GM18502 (cell line): ENCODE measurements at regions not wholly inside any gene's neighbourhood (a gene's known extent, or its start where the extent isn't known, plus 50 kb on each side); places are given as distances from the start of the nearest gene placed in this dataset.
"Not testable (repeated sequence)": the region's sequence is repeated elsewhere in the genome, so short reads cannot be mapped to it uniquely, and the experiment has no call there.

Experiments
- ATAC-seq: cut with Tn5 transposase; IDR thresholded peaks from one replicate; pipeline ENCODE4 v1.9.1; 2021; ENCODE audit warnings: mild to moderate bottlenecking; ENCODE audit not compliant: unreplicated experiment, poor library complexity

DNA sequence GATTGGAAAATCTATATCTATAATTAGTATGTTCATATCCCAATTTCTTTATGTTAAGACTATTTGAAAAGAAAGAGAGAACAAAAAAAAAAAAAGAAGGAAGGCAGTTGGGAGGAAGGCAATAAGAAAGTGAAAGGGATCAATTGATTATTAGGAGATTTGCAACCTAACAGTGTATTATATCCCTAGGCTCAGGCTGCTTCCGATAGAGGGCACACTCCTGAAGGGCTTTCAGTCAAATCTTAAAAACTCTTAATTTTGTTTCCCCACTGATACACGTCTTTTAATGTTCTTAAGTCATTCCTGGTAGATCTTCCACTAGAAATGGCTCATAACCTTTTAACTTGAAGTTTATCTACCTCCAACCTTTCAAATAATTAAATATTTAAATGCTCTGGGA, 763.9 kb downstream of the BCL11A start:
- no peak for ATAC-seq

- no peak for ATAC-seq
Observed at GRCh38 chr2:59787095-59787494, 766.4 kb downstream of the BCL11A start.

- no peak for ATAC-seq
Observed at GRCh38 chr2:59786684-59787083, 766.8 kb downstream of the BCL11A start.

- ATAC-seq, result no peak
Observed at GRCh38 chr2:59779571-59779970, 773.9 kb downstream of the BCL11A start.

DNA sequence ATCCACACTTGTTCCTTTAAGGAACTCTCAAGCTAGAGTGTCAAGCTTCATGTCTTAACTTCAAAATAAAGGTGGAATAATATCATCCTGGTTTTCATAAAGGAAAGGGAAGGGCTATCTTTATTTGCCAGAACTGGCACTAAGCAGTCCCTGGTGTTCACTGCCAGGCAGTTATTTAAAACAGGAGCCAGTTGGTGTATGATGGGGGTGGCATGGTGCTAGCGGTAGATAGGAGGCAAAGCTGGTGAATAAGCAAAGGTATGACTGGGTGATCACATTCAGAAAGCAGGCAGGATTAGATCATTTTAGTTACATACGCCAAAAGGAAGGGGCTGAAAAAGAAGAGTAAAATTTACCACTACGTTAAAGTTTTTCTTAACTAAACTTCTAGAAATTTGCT, 776.3 kb downstream of the BCL11A start:
- no peak for ATAC-seq

GRCh38 chr2:59776726-59777008, 776.8 kb downstream of the BCL11A start:
- no peak for ATAC-seq

DNA sequence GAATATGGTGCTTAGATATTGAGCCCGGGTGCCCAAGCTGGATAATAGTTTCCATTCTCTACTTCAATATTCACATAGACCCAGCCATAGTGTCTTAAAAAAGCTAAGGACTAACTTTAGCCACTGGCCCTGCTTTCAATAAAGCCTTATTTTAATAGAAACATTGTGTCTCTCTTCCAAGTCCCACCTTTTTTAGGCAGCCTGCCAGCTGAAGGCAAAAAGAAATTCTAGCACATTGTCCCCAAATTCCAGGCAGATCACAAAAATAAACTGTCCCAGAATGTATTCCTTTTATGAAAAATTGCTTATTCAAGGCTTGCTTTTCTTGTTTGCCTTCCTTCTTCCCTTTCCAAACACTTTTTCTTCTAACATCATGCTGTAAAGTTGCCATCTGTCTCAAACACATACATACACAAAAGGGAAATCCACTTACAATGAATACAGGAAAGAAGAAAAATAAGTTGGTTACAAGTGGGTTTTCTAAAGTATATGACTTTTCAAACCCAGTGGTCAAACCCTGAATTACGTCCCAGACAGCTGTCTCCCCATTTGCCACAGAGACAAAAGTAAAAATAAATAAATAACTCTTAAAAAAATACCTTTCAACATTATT, 778.5 kb downstream of the BCL11A start:
- ATAC-seq, result no peak

DNA sequence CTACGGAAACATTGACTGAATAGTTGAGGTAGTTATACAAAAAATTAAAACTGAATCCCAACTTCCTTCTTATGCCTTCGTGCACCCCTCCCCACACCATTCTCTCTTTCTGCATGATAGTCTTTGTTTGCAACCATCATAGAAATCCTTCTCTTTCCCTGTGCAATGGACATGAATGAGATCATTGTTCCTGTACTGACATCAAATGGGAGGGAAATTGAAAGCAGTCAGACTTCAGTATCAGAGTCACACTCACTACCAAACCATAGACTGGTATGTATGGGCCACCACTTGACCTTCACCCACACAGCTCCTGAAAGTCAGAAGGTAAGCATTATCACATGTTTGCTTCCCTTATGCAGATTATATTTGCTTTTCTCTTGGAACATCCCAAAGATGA, 782.8 kb downstream of the BCL11A start:
- no peak for ATAC-seq

DNA sequence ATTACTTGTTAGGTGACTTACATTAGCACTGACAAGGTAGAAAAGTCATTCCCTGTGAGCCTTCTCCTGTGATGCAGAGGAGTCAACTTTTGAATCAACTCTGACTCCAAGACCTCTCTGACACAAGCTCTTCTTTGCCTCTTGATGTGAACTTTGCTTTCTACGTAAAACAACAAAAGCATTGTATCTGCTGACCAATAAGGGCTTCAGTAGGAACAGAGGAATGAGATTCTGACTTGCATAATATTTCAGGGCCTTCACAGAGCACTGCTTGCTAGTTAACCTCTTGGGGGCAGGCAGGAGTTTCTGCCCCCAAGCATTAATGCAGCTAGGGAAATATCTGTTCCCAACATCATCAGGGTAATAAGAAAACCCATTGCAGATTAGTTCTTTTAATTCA, 791.5 kb downstream of the BCL11A start:
- no peak for ATAC-seq

GRCh38 chr2:59756150-59756549, 797.3 kb downstream of the BCL11A start:
- ATAC-seq, result no peak

- ATAC-seq, result no peak
Observed at GRCh38 chr2:59754011-59754735, 799.3 kb downstream of the BCL11A start.

DNA sequence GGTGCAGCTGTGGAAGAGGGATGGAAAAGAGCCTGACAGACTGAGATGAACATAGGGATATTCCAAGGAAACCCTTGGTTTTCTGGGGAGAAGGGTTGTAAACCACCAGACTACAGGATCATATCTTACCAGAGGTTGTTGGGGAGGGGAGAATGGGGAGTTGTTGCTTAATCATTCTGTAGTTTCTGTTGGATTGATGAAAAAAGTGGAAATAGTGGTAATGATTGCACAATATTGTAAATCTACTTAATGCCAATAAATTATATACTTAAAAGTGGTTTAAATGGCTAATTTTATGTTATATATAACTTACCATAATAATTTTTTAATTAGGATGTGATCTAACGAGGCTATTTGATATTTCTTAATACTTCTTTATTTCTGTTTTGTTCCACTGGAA, 800.9 kb downstream of the BCL11A start:
- ATAC-seq, result no peak

DNA sequence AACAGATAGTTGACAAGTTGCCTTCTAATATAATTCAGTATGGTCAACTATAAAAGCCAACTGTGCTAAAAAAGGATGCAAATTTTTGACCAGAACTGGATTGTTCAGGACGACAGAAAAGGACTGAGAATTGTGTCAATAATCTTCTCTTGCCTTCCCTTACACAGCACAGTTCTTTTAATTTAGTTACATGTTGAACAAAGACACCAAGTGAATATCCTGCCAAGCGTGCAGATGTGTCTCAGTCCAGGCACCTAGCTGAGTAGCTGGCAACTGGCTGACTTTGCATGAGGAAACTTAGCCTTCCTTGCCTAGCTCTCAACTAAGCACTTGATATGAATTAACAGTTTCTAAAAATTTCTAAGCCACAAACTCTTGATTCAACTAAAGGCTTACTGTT, 801.4 kb downstream of the BCL11A start:
- no peak for ATAC-seq

- not testable (repeated sequence) for ATAC-seq
Observed at GRCh38 chr2:59751214-59751613, 802.2 kb downstream of the BCL11A start.

- no peak for ATAC-seq
Observed at GRCh38 chr2:59746291-59746690, 807.2 kb downstream of the BCL11A start.

- ATAC-seq, result no peak
Observed at GRCh38 chr2:59745085-59745484, 808.4 kb downstream of the BCL11A start.

DNA sequence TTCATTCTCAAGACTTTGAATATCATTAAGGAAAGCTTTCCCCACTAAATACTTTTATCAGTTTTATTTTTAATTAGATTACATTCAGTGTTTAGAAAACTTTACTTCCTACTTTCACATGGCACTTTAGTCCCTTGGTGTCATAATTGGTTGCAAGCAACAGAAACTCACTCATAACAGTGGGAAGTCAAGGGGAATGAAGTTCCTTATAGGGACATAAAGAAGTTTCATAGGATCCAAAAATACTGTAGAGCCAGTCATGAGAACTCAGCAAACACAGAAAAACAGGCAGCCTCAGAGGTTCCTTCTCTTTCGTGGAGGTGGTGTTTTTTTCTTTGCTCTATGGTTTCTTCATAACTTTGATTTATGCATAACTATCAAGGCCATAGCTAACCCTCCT, 809.0 kb downstream of the BCL11A start:
- ATAC-seq, result no peak

- ATAC-seq, result no peak
Observed at GRCh38 chr2:59741840-59742239, 811.6 kb downstream of the BCL11A start.

DNA sequence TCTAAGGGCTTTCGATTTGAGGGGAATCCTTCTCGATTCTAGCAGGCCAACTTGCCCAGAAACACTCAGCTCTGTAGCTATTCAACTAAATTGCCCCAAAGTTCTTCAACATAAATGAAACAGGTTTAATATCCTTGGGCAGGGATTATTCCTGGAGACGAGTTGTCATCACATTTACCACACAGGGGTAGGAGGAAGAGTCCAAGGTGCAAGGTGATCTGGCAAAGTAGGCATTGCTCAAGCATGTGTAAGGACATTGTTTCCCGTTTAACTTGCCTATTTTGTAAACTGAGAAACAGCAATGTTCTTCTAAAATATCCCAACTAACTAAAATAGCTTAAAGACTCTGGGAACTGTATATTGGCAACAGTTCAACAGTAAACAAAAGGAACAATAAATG, 814.3 kb downstream of the BCL11A start:
- no peak for ATAC-seq

- no peak for ATAC-seq
Observed at GRCh38 chr2:59737299-59737698, 816.2 kb downstream of the BCL11A start.

DNA sequence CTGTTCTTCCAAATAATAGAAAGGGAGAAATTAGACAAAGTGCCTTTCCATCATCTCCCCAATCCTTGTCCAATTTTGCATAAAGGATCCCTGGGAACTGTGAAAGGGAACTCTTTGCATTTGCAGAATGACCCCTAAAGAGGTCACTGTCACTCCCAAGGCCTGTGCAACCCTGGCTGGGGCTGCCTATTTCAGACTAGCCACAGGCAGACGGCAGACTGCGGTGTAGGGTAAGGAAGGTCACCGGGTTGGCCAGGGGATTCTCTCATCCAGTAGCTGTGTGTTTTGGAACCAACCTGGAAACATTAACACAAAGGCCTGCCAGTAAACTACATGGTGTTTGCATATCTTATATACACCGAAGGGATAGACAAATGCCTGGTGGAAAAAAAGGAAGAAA, 818.7 kb downstream of the BCL11A start:
- no peak for ATAC-seq

DNA sequence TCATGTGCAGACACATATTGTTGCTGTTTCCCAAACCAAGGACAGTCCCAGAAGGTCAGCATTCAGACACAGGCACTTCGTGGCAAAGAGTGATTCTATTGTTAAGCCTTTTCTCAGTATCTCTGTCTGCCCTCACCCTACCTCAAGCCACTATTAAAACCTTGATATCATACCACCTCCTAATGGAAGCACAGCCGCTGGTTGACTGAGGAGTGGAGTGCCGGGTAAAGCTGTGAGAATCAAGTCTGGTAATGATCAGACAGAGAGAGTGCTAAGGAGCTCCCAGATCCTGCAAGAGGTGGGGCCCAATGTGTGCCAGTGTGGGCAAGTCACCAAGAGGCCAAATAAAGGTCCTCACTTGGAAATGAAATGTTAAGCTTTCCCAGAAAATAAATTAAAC, 819.5 kb downstream of the BCL11A start:
- ATAC-seq, result no peak

DNA sequence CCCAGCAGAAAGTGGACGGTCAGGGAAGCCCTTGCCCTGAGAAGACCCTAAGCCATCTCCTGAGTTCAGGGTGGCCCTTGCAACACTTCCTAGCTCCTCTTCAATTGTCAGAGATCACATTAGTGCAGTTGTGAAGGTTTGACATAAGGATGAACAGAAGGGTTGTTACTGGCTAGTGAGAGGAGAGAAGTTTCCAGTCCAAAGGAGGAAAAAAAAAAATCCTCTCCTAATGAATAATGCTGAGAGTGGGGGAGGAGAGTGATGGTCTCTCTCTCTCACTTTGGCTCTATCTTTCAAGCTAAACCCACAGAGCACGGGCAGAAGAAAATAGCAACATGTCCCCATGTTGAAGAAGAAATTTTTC, 819.9 kb downstream of the BCL11A start:
- ATAC-seq, result no peak
